Lower leg skin (tissue), 4 donors: ENCODE measurements at regions not wholly inside any gene's neighbourhood (a gene's known extent, or its start where the extent isn't known, plus 50 kb on each side); places are given as distances from the start of the nearest gene placed in this dataset.
"Not testable (repeated sequence)": the region's sequence is repeated elsewhere in the genome, so short reads cannot be mapped to it uniquely, and the experiment has no call there.

ENCODE experiments used
- DNase-seq, 2 donors: peaks; one replicate each; pipeline ENCODE4 v3.0.0-alpha.2; 2019; ENCODE audit warnings: low spot score in 2 of 2
- H3K4me3 ChIP-seq: fragments of 200-600 bp; sonication (generic); 2 replicates; pipeline ENCODE4 v1.5.1; 2017; ENCODE audit warnings: mild to moderate bottlenecking, low read depth; ENCODE audit not compliant: poor library complexity, severe bottlenecking
- POLR2A ChIP-seq, 2 donors: fragments of 450-650 bp; IDR thresholded peaks; one replicate each; pipeline ENCODE4 v1.6.1; 2016 to 2017; ENCODE audit warnings: antibody characterized with exemption in 2 of 2, mild to moderate bottlenecking in 1 of 2, moderate library complexity in 1 of 2
- WGBS, 2 donors: methylation state at CpG; one replicate each; pipeline ENCODE4 v1.1.5; 2018; 5-methylcytosine and 5-hydroxymethylcytosine counted together
- intact Hi-C: fragments of 100-400 bp; cut with DNase I; formaldehyde crosslinking; loops from one replicate; pipeline ENCODE4 v1.15.0; 2023; ENCODE audit warnings: low total_unique reads
- TF ChIP-seq, protein P1 (sequence below), 3 donors: fragments of 450-650 bp; IDR thresholded peaks; one replicate each; pipeline ENCODE4 v1.5.1; 2016; ENCODE audit warnings: antibody characterized with exemption in 3 of 3, mild to moderate bottlenecking in 3 of 3, moderate library complexity in 2 of 3

DNA sequence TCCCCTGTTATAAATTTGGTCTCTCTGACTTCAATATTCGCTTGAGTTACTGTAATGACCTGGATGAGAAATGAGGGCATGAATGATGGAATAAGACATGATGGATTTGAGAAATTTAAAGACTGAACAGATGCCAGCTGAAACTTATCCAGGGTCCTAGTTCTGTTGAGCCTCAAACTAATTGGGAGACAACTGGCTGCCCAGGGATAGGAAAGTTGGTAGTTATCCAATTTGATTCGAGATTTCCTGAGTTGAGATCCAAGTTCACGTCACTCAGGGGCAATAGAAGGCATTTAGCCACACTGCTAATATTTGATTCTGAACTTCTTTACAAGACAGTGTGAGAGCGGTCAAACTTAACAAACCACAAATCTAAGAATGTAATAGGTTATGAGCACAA lies 159.0 kb upstream of the CXCL13 start:
- intact Hi-C loops: no loop called here
- no peak for DNase-seq
- 54 to 55% methylated on average over 4 of the region's 4 CpGs for WGBS, 2 donors
- no peak overlapping the region for H3K4me3 ChIP-seq
- TF ChIP-seq, protein P1, sequence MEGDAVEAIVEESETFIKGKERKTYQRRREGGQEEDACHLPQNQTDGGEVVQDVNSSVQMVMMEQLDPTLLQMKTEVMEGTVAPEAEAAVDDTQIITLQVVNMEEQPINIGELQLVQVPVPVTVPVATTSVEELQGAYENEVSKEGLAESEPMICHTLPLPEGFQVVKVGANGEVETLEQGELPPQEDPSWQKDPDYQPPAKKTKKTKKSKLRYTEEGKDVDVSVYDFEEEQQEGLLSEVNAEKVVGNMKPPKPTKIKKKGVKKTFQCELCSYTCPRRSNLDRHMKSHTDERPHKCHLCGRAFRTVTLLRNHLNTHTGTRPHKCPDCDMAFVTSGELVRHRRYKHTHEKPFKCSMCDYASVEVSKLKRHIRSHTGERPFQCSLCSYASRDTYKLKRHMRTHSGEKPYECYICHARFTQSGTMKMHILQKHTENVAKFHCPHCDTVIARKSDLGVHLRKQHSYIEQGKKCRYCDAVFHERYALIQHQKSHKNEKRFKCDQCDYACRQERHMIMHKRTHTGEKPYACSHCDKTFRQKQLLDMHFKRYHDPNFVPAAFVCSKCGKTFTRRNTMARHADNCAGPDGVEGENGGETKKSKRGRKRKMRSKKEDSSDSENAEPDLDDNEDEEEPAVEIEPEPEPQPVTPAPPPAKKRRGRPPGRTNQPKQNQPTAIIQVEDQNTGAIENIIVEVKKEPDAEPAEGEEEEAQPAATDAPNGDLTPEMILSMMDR (IDR thresholded peaks at IDR 0.05): no peak
- no peak for TF ChIP-seq POLR2A (IDR thresholded peaks at IDR 0.05)

DNA sequence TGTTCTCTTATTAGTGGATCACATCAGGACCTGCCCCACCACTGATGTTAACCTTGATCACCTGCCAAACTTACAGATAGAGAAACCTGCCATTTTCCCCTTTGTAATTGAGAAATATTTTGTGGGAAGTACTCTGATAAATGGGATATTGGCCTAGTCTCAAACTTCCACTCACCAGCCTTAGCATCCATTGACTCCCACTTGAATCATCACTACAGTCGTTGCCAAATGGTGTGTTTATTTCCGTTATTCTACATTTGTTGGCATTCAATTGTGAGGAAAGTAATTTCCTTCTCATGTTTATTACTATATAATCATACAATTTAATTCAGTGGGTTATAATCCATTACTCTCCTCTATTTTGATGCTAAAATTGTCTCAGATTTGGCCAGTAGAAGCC lies 156.4 kb upstream of the CXCL13 start:
- DNase-seq: no peak
- intact Hi-C loops: no loop called here
- WGBS, 2 donors: 58 to 63% methylated on average over 2 of the region's 2 CpGs
- no peak overlapping the region for H3K4me3 ChIP-seq
- no peak for TF ChIP-seq POLR2A (IDR thresholded peaks at IDR 0.05)
- TF ChIP-seq, protein P1 (IDR thresholded peaks at IDR 0.05): no peak

DNA sequence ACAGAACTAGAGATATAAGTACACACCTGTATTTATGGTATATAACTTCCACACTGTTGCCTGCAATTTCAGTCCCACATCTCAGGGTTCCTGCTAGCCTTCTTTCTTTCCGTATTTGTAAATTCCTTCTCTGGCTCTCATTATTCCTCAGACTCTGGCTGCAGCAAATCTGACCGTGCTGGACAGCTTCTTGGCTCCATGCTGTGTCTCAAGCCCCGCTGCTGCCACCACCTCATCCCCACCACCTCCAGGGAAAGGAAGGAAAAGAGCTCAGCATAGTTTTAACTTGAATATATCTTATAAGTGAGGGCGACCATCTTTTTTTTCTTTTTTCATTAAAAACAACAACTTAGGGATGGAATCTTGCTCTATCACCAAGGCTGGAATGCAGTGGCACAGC lies 155.6 kb upstream of the CXCL13 start:
- WGBS, 2 donors: 65 to 83% methylated on average over 4 of the region's 4 CpGs
- TF ChIP-seq POLR2A (IDR thresholded peaks at IDR 0.05): no peak
- TF ChIP-seq, protein P1 (IDR thresholded peaks at IDR 0.05): no peak
- intact Hi-C loops: no loop called here
- DNase-seq: no peak
- H3K4me3 ChIP-seq: no peak overlapping the region

DNA sequence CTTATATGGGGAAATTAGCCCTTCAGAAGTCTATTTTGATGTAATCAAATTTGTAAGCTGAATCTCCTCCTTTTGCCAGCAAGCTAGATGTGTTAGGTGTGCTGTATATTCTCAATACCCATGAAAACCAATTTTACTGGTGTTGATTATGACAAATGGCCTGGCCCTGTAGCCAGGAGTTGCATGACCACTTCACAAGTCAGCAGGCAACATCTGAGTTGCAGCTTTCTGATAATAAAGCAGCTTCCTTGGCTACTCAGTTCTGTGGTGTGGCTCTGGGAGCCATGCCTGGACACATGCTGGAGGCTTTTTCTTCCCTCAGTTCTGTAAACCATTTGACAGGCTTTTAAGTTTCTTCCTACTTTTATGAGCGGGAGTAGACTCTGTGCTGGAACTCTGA lies 154.1 kb upstream of the CXCL13 start:
- TF ChIP-seq, protein P1 (IDR thresholded peaks at IDR 0.05): no peak
- no peak for TF ChIP-seq POLR2A (IDR thresholded peaks at IDR 0.05)
- WGBS, 2 donors: 72 to 77% methylated on average over 1 of the region's 1 CpG
- no peak for DNase-seq
- intact Hi-C loops: no loop called here
- no peak overlapping the region for H3K4me3 ChIP-seq

DNA sequence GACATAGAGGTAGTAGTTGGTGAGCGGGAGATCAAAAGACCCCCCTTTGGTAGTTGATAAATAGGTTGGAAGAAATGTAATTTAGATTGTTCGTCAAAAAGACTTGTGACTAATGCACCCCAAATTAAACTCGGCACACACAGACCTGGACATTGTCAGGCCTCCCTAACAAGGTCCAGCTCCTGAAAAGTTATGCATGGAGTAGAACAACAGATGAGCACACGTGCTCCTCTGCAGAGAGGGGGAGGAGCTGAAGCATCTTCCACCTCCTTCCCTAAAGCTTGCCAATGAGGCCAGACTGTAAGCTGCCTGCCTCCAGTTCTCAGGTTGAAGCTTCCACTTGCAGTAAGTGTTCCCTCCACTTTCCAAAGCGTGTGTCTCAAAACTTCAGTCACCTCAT lies 153.5 kb upstream of the CXCL13 start:
- DNase-seq, intact Hi-C loops, H3K4me3 ChIP-seq: not testable (repeated sequence)
- 63 to 90% methylated on average over 5 of the region's 5 CpGs for WGBS, 2 donors

DNA sequence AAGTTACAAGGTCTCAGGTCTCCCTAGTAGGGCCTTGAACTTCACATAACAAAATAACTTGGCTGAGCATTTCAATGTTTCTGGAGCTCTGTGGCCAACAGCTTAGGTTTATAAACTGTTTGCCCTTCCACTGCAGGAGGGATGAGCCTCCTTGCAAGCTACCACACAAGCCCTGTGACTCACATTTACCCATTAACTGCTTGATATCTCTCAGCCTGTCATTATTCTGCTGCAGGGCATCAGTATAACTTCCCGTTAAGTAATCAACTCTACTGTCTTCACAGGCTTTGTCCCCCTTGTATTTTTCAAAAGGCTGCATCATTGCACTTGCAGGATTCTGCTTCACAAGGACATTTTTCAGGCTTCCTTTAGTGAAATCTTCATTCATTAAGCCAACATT lies 151.7 kb upstream of the CXCL13 start:
- no peak for DNase-seq
- WGBS, 2 donors: 36 to 60% methylated on average over 1 of the region's 1 CpG
- H3K4me3 ChIP-seq: no peak overlapping the region
- no peak for TF ChIP-seq POLR2A (IDR thresholded peaks at IDR 0.05)
- TF ChIP-seq, protein P1 (IDR thresholded peaks at IDR 0.05): no peak
- intact Hi-C loops: no loop called here
